MCF 10A (cell line): ENCODE measurements at regions not wholly inside any gene's neighbourhood (a gene's known extent, or its start where the extent isn't known, plus 50 kb on each side); places are given as distances from the start of the nearest gene placed in this dataset.

Experiments used
- BruUV-seq: library from RNA; stranded (reverse); fragments of 400-500 nt; replicated peaks from 2 replicates; lab custom pipeline; 2021; lab: Mats Ljungman, UMichigan
- CTCF ChIA-PET: fragments of 300-600 bp; sonication (Branson Sonifier 250); formaldehyde crosslinking; extraction: SDS; loops from one replicate; lab custom pipeline; 2021; ENCODE audit warnings: antibody characterized with exemption, inconsistent platforms; lab: Yijun Ruan, JAX
- POLR2A ChIA-PET: fragments of 300-600, 350-650 bp; sonication (Branson Sonifier 250); formaldehyde crosslinking; extraction: SDS; loops from one replicate; lab custom pipeline; 2020; ENCODE audit warnings: antibody characterized with exemption, inconsistent platforms; lab: Yijun Ruan, JAX
- DNase-seq: peaks from one replicate; pipeline ENCODE4 v3.0.0-alpha.2; 2018; ENCODE audit not compliant: unreplicated experiment
- H3K27ac Mint-ChIP-seq: one replicate; pipeline ENCODE4 v1.8.0; 2022; ENCODE audit warnings: mild to moderate bottlenecking, low read depth, mixed read lengths; ENCODE audit not compliant: unreplicated experiment
- H3K27me3 Mint-ChIP-seq: one replicate; pipeline ENCODE4 v1.8.0; 2022; ENCODE audit warnings: mixed read lengths; ENCODE audit not compliant: insufficient read depth, unreplicated experiment
- H3K36me3 Mint-ChIP-seq: one replicate; pipeline ENCODE4 v1.8.0; 2022; ENCODE audit warnings: mild to moderate bottlenecking, moderate library complexity, mixed read lengths; ENCODE audit not compliant: insufficient read depth, unreplicated experiment
- H3K4me1 Mint-ChIP-seq: one replicate; pipeline ENCODE4 v1.8.0; 2022; ENCODE audit warnings: mixed read lengths; ENCODE audit not compliant: insufficient read depth, unreplicated experiment
- H3K4me3 Mint-ChIP-seq: one replicate; pipeline ENCODE4 v1.8.0; 2022; ENCODE audit warnings: mild to moderate bottlenecking, moderate library complexity, mixed read lengths; ENCODE audit not compliant: unreplicated experiment
- H3K9me3 Mint-ChIP-seq: one replicate; pipeline ENCODE4 v1.8.0; 2022; ENCODE audit warnings: mixed read lengths; ENCODE audit not compliant: unreplicated experiment
- CTCF ChIP-seq: fragments of 200-600 bp; IDR thresholded peaks from one replicate; pipeline ENCODE4 v1.8.0; 2022; ENCODE audit warnings: antibody characterized with exemption, mild to moderate bottlenecking; ENCODE audit not compliant: unreplicated experiment
- intact Hi-C: fragments of 100-400 bp; cut with micrococcal nuclease; formaldehyde crosslinking; loops from 2 replicates; pipeline ENCODE4 v1.14.1; 2022

- intact Hi-C loops: no loop called here
- Mint-ChIP-seq H3K4me1 (no peaks in the 10 kb centered on the region), H3K4me3 (no peak overlapping the region), H3K27me3 (no peaks in the 10 kb centered on the region), H3K27ac (no peak overlapping the region), H3K36me3 (no peaks in the 10 kb centered on the region), H3K9me3 (peaks cover 11% of the 10 kb centered on the region)
- DNase-seq: no peak
- ChIA-PET POLR2A (no interaction called here), CTCF (no interaction called here)
- TF ChIP-seq CTCF: no peak
- BruUV-seq: no TSS peak
Observed at GRCh38 chr4:186351668-186352194, 85.7 kb downstream of the F11 start.

GRCh38 chr4:186348433-186348832 is 82.4 kb downstream of the F11 start:
- Mint-ChIP-seq H3K36me3 (no peaks in the 10 kb centered on the region), H3K4me3 (no peak overlapping the region), H3K9me3 (peaks cover 7% of the 10 kb centered on the region), H3K4me1 (no peaks in the 10 kb centered on the region), H3K27me3 (no peaks in the 10 kb centered on the region), H3K27ac (no peak overlapping the region)
- TF ChIP-seq CTCF: no peak
- DNase-seq: no peak
- POLR2A ChIA-PET: no interaction called here
- intact Hi-C loops: no loop called here
- no TSS peak for BruUV-seq
- CTCF ChIA-PET: no interaction called here

DNA sequence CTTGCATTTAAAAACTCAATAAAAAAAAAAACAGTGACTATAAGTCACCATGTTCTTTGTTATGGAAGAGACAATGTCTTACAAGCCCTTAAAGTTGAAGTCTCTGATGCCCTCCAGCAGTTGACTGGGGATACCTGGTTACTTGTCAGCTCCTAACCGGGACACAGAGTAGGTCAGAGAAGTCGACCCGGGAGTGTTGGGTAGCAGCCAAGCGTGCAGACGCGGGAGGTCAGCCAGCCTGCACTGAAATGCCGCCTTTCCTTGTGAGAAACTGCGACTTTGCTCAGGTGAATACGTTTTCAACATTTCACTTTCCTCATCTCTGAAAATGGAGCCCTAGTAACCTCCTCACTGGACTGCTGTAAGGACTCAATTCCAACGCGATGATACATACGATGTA is 81.8 kb downstream of the F11 start:
- Mint-ChIP-seq H3K27ac (no peak overlapping the region), H3K9me3 (peaks cover 5% of the 10 kb centered on the region), H3K4me1 (no peaks in the 10 kb centered on the region), H3K36me3 (no peaks in the 10 kb centered on the region), H3K27me3 (no peaks in the 10 kb centered on the region), H3K4me3 (no peak overlapping the region)
- no TSS peak for BruUV-seq
- ChIA-PET POLR2A (no interaction called here), CTCF (interaction anchor here (0.6 kb wide), 1 partner anchor 437 kb away, joined by 4 read pairs; no protein-coding TSS in a partner anchor)
- intact Hi-C loops: no loop called here
- DNase-seq: no peak
- TF ChIP-seq CTCF: no peak

DNA sequence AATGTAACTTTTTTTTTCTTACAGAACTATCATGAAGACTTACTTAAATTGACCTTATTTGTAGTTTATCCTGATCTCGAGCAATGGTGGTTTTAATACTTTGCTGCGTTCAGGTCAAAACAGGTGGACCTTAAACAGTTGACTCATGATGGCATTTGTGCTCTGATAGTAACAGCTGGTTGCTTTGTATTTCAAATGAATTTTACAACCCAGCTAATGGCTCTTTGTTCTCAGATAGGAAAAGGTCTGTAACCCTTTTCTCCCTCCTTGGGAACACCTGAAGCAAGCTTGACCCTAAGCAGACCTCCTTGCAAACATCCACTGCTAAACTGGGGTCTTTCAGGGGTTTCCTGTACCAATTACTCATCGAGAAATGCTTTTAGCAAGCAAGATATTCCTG is 79.2 kb downstream of the F11 start:
- Mint-ChIP-seq H3K9me3 (no peaks in the 10 kb centered on the region), H3K4me1 (no peaks in the 10 kb centered on the region), H3K4me3 (no peak overlapping the region), H3K27ac (no peak overlapping the region), H3K36me3 (no peaks in the 10 kb centered on the region), H3K27me3 (no peaks in the 10 kb centered on the region)
- BruUV-seq: no TSS peak
- CTCF ChIA-PET: interaction anchor here (0.7 kb wide), 1 partner anchor 236 kb away, joined by 5 read pairs; no protein-coding TSS in a partner anchor
- DNase-seq: no peak
- TF ChIP-seq CTCF: no peak
- POLR2A ChIA-PET: no interaction called here
- intact Hi-C loops: no loop called here
